Effector memory CD8-positive, alpha-beta T cell (primary cell): ENCODE measurements at regions not wholly inside any gene's neighbourhood (a gene's known extent, or its start where the extent isn't known, plus 50 kb on each side); places are given as distances from the start of the nearest gene placed in this dataset.
"Not testable (repeated sequence)": the region's sequence is repeated elsewhere in the genome, so short reads cannot be mapped to it uniquely, and the experiment has no call there.

Experiments
- ATAC-seq: fragments of 150-1000 bp; cut with Tn5 transposase; replicated peaks from 2 replicates; pipeline ENCODE4 v1.10.0; 2021; ENCODE audit warnings: mild to moderate bottlenecking, moderate library complexity
- DNase-seq, 3 experiments: peaks; one replicate each; pipeline ENCODE4 v3.0.0; 2021
- H3K27ac Mint-ChIP-seq, 2 donors: one replicate each; pipeline ENCODE4 v1.8.0; 2022; ENCODE audit warnings: mild to moderate bottlenecking in 2 of 2, mixed read lengths in 2 of 2, moderate library complexity in 2 of 2
- H3K27me3 Mint-ChIP-seq, 2 donors: one replicate each; pipeline ENCODE4 v1.8.0; 2022; ENCODE audit warnings: mixed read lengths in 2 of 2
- H3K36me3 Mint-ChIP-seq: one replicate; pipeline ENCODE4 v1.8.0; 2022; ENCODE audit warnings: mild to moderate bottlenecking, moderate library complexity, mixed read lengths; ENCODE audit not compliant: insufficient read depth
- H3K4me1 Mint-ChIP-seq, 2 donors: one replicate each; pipeline ENCODE4 v1.8.0; 2022; ENCODE audit warnings: low read depth in 2 of 2, mixed read lengths in 2 of 2
- H3K4me3 Mint-ChIP-seq, 2 donors: one replicate each; pipeline ENCODE4 v1.8.0; 2022; ENCODE audit warnings: mild to moderate bottlenecking in 2 of 2, mixed read lengths in 2 of 2, moderate library complexity in 2 of 2
- H3K9me3 Mint-ChIP-seq, 2 donors: one replicate each; pipeline ENCODE4 v1.8.0; 2022; ENCODE audit warnings: mixed read lengths in 2 of 2

DNA sequence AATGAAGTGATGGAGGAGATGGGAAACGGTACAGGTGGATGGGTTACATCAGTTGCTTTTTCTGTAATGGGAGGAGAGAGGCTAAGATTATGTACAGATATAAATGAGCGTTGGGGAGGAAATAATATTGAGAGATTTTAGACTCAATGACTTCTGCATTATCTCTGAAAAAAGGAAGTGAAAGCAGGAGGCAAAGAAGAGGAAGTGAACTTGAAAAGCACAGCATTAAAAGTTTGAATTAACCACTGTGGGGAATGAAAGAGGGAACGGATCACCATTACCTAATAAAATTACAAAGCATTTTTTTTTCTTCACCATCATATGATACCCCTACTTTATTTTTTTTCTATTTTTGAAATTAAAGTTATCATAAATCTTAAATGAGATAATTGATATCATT is 1025.5 kb downstream of the RPA4 start:
- no peaks in the 10 kb centered on the region for H3K36me3 Mint-ChIP-seq
- no peaks in the 10 kb centered on the region for H3K4me1 Mint-ChIP-seq
- peaks cover 1 to 7% of the 10 kb centered on the region in 2 donors for H3K9me3 Mint-ChIP-seq
- H3K27me3 Mint-ChIP-seq = no peaks in the 10 kb centered on the region
- ATAC-seq (no peak), DNase-seq (no peak)
- no peak overlapping the region for H3K4me3 Mint-ChIP-seq
- no peak overlapping the region for H3K27ac Mint-ChIP-seq

DNA sequence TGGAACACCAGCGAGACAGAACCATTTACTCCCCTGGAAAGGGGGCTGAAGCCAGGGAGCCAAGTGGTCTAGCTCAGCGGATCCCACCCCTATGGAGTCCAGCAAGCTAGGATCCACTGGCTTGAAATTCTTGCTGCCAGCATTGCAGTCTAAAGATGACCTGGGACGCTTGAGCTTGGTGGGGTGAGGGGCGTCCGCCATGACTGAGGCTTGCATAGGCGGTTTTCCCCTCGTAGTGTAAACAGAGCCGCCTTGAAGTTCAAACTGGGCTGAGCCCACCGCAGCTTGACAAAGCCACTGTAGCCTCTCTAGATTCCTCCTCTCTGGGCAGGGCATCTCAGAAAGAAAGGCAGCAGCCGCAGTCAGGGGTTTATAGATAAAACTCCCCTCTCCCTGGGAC is 1031.7 kb downstream of the RPA4 start:
- not testable (repeated sequence) for ATAC-seq, H3K27ac Mint-ChIP-seq, H3K4me1 Mint-ChIP-seq, H3K36me3 Mint-ChIP-seq, H3K4me3 Mint-ChIP-seq, DNase-seq, H3K27me3 Mint-ChIP-seq, H3K9me3 Mint-ChIP-seq

DNA sequence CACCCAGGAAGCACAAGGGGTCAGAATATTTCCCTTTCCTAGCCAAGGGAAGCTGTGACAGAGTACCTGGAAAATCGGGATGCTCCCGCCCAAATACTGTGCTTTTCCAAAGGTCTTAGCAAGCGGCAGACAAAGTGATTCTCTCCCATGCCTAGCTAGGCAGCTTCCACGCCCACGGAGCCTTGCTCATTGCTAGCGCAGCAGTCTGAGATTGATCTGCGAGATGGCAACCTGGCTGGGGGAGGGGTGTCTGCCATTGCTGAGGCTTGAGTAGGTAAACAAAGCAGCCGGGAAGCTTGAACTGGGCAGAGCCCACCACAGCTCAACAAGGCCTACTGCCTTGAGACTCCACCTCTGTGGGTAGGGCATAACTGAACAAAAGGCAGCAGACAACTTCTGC is 1037.5 kb downstream of the RPA4 start:
- not testable (repeated sequence) for H3K4me3 Mint-ChIP-seq, ATAC-seq, DNase-seq, H3K27ac Mint-ChIP-seq, H3K4me1 Mint-ChIP-seq, H3K9me3 Mint-ChIP-seq, H3K27me3 Mint-ChIP-seq, H3K36me3 Mint-ChIP-seq

DNA sequence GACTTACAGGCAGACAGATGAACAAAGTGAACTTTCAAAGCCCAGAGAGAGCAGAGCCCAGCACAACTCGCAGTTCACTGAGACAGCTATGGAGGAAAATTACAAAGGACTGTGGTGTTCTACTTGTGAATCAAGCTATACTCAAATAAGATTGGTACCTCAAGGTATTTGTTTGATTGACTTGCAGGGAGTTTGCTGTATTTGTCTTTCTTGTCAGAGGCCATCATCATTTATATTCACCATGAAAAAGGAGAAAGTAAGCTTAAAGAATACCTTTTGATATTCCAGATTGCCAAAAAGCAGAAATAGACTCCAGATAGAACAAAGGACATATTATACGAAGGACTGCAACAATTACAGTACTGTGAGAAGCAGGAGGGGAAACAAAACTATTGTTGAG is 1047.9 kb downstream of the RPA4 start:
- DNase-seq = no peak

DNA sequence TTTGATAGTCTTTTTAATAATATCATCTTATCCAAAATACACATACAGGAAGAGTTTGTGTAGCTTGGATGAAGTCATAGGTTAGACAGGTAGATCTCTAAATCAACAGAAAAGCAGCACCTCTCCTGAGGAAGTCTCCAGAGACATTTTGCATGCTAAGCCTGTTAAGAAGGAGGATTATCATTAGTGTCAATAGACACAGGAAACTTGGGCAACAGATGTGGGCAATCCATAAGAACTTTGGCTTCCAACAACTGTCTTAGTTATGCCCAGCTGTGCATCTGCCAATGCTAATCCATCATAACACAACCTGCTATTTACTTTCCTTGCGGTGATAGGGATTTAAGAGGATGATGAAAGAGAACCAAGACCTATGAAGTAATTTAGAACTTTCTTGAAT is 1052.6 kb downstream of the RPA4 start:
- Mint-ChIP-seq H3K36me3 (no peaks in the 10 kb centered on the region), H3K9me3 (no peaks in the 10 kb centered on the region), H3K4me1 (no peaks in the 10 kb centered on the region), H3K27ac (no peak overlapping the region), H3K27me3 (no peaks in the 10 kb centered on the region), H3K4me3 (no peak overlapping the region)
- DNase-seq = no peak
- ATAC-seq = no peak

More for the DNA sequence above, 1047.9 kb downstream of the RPA4 start:
- Mint-ChIP-seq H3K4me1 (no peaks in the 10 kb centered on the region), H3K27me3 (no peaks in the 10 kb centered on the region), H3K4me3 (no peak overlapping the region), H3K36me3 (no peaks in the 10 kb centered on the region), H3K27ac (no peak overlapping the region), H3K9me3 (no peaks in the 10 kb centered on the region)
- no peak for ATAC-seq

DNA sequence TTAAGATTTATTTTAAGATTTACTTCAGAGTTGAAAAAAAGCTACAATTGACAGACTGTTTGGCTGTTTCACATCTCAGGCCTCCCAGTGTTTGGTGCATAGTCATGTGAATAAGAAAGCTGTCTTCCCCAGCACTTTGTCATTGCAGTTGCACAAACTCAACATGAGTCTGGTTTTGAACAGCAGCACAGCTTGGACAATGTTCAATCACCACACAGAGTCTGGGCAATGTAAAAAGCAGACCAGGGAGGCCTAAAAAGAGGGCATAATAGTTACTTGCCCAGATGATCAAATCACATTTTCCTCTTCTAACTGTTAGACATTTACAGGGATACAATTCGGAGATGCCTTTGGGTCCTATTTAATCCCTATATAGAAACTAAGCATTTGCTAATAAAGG is 1055.0 kb downstream of the RPA4 start:
- Mint-ChIP-seq H3K4me1 (no peaks in the 10 kb centered on the region), H3K27me3 (no peaks in the 10 kb centered on the region), H3K27ac (no peak overlapping the region), H3K4me3 (no peak overlapping the region), H3K9me3 (peaks cover 0 to 2% of the 10 kb centered on the region in 2 donors), H3K36me3 (no peaks in the 10 kb centered on the region)
- ATAC-seq (no peak), DNase-seq (no peak)

DNA sequence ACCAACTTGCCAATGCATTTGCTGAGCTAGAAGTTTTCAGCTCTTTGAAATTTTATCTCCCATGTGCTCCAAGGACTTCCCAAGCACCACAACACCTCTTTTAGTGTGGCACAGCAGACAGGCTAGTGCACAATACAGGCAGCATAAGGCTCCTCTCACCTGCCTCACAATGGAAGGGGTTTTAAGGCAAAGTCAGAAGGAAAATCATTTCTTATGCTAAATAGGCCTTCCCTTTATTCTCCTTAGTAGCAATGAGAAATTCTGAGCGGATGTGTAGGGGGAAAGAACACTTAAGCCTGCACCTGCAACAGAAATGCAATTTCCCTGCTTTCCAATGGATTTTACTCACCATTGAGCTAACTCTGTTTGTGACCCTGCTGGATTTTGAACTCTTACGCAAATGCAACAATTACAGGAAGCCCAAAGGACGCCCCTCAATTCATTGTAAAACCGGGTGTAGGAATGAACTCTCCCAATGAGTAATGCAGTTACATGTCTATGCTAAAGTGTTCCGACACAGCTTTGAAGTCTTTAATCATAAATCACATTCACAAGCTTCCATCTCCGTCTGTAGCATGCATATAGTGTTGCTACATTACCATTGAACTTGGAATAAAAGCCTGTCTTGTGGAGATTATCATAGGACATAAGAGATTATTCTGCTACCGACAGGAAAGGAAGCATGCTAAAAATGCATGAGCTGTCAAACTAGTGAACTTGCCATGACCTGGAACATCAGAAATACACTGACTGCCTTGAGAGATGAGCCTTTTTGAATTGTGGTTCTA is 1084.9 kb downstream of the RPA4 start:
- Mint-ChIP-seq H3K36me3 (no peaks in the 10 kb centered on the region), H3K9me3 (peaks cover 0 to 2% of the 10 kb centered on the region in 2 donors), H3K4me1 (no peaks in the 10 kb centered on the region), H3K27me3 (no peaks in the 10 kb centered on the region), H3K27ac (no peak overlapping the region), H3K4me3 (no peak overlapping the region)
- no peak for ATAC-seq
- DNase-seq = no peak

DNA sequence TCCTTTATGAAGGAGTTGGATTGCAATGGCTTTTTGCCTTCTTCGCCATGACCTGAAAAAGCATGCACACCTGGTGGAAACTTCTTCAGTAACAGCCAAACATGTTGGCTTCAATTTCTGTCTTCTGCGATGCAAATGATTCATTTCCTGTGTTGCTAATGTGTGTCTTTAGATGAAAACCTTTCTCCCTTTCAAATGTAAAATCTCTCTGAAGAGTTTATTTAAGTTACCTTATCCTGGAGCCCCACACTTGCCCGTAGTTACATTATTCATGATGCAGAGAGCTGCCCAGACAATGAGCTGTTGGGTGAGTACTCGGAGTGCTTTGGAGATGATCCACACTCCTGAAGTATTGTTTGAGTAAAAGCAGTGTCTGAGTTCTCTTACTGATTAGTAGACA is 1100.9 kb downstream of the RPA4 start:
- Mint-ChIP-seq H3K4me3 (no peak overlapping the region), H3K36me3 (no peaks in the 10 kb centered on the region), H3K4me1 (no peaks in the 10 kb centered on the region), H3K27me3 (no peaks in the 10 kb centered on the region), H3K27ac (no peak overlapping the region), H3K9me3 (peaks cover 0 to 11% of the 10 kb centered on the region in 2 donors)
- DNase-seq (no peak), ATAC-seq (no peak)

DNA sequence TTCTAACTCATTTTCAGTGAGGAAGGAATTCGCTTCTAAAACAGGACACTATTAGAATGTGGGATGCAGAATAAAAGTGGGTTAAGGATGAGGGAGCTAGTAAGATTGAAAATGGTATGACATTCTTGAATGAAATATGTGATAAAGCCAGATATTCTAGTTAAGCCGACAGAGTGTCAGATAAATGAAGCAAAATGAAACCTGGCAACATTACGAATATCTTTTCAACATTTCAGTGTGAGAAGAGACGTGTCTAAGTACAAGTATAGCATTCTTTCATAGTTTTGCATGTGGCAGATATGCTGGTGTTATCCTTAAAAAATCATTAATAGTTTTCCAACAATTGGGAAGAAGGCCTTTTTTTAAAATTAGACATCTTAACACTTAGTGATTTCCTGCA is 1101.4 kb downstream of the RPA4 start:
- H3K27ac Mint-ChIP-seq = no peak overlapping the region
- DNase-seq (no peak), ATAC-seq (no peak)
- H3K4me1 Mint-ChIP-seq = no peaks in the 10 kb centered on the region
- H3K4me3 Mint-ChIP-seq = no peak overlapping the region
- H3K9me3 Mint-ChIP-seq = peaks cover 0 to 9% of the 10 kb centered on the region in 2 donors
- H3K36me3 Mint-ChIP-seq = no peaks in the 10 kb centered on the region
- no peaks in the 10 kb centered on the region for H3K27me3 Mint-ChIP-seq

DNA sequence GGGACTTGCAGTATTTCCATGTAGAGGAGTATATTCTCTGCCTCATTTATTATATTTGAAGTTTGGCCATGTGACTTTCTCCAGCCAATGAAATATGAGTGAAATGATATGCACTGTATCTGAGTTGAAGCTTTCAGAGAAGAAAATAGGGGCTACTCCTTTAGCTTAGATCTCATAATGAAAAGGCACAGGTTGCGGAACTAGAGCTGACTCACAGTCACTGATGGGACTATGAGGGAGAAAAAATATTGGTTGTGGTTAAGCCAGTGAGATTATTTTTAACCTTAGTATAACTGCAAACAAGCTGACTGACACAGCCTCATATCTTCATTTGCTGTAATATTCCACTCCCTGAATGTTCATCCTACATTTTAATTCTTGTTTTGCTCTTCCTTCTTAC is 1104.3 kb downstream of the RPA4 start:
- Mint-ChIP-seq H3K27ac (no peak overlapping the region), H3K4me3 (no peak overlapping the region), H3K4me1 (no peaks in the 10 kb centered on the region), H3K27me3 (no peaks in the 10 kb centered on the region), H3K36me3 (no peaks in the 10 kb centered on the region), H3K9me3 (peaks cover 0 to 4% of the 10 kb centered on the region in 2 donors)
- ATAC-seq (no peak), DNase-seq (no peak)

DNA sequence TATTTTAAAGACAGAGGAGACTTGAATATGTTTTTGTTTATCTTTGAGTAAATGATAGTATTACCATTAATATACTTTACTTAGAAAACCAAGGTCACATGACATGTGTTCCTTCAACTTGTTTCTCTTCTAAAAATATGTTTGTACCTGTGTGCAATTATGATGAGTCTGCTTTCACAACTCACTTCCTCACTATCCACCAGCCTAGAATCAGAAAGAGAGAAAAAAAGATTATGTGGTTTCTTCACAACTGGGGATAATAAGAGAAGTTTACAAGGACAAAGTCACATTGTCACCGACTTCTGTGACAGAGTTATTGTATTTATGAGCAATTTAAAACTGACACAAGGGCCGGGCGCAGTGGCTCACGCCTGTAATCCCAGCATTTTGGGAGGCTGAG is 1112.1 kb downstream of the RPA4 start:
- Mint-ChIP-seq H3K36me3 (no peaks in the 10 kb centered on the region), H3K27ac (no peak overlapping the region), H3K4me3 (no peak overlapping the region), H3K4me1 (no peaks in the 10 kb centered on the region), H3K9me3 (peaks cover 7 to 13% of the 10 kb centered on the region in 2 donors), H3K27me3 (no peaks in the 10 kb centered on the region)
- DNase-seq (no peak), ATAC-seq (no peak)

DNA sequence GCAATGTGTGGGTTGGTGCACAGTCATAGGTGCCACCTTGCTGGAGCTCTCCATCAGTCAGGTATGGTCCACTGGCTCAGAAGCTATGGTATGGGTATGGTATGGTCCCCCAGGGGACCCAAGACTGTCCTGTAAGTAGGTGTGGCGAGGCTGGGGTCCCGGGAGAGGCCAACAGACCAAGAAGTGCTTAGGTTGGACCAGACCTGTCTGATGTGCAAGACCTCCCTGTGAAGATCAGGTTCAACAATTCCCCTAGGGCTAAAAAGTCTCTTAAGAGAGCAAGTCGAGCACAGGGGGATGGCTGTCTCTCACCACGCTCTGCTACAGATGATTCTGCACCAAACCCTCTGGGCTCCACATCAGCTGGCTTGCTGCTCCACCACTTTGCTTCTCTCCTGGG is 1145.0 kb downstream of the RPA4 start:
- Mint-ChIP-seq H3K27ac (no peak overlapping the region), H3K27me3 (no peaks in the 10 kb centered on the region), H3K4me3 (no peak overlapping the region), H3K36me3 (no peaks in the 10 kb centered on the region), H3K4me1 (no peaks in the 10 kb centered on the region), H3K9me3 (peaks cover 2 to 8% of the 10 kb centered on the region in 2 donors)
- ATAC-seq (no peak), DNase-seq (no peak)

DNA sequence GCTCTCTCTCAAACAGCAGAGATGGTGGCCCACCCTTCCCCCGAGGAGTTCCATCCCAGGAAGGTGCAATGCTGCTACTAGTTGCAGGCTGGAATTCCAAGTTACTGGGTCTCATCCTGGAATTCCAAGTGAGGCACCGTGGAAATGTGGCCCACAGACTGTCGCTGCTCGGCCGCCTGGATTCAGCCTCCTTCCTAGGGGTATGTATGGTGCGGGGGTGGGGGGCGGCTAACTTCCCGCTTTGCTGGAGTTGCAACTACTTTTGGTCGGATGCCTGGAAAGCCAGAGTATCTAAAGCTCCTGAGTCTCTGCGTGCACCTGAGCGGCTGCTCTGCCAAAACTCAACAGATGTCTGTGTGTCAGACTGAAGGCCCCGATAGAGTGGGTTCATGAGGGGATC is 1146.2 kb downstream of the RPA4 start:
- Mint-ChIP-seq H3K4me3 (no peak overlapping the region), H3K4me1 (no peaks in the 10 kb centered on the region), H3K27me3 (no peaks in the 10 kb centered on the region), H3K9me3 (peaks cover 2 to 8% of the 10 kb centered on the region in 2 donors), H3K36me3 (no peaks in the 10 kb centered on the region), H3K27ac (no peak overlapping the region)
- no peak for ATAC-seq
- no peak for DNase-seq

DNA sequence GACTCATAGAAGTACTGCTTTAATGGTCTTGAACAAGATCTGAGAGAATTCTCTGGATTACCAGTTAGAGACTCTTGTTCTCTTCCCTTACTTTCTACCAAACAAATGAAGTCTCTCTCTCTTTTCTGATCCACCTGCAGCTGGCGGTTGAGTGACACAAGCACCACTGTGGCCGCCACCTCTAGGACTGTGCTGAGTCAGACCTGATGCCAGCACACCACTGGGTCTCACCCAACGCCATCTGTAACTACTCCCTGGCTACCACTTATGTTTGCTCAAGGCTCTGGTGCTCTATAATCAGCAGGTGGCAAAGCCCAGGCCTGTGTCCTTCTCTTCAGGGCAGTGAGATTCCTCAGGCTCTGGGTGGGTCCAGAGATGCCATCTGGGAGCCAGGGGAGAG is 1173.5 kb downstream of the RPA4 start:
- H3K4me1 Mint-ChIP-seq = no peaks in the 10 kb centered on the region
- H3K27ac Mint-ChIP-seq = no peak overlapping the region
- no peak overlapping the region for H3K4me3 Mint-ChIP-seq
- H3K36me3 Mint-ChIP-seq = no peaks in the 10 kb centered on the region
- ATAC-seq = no peak
- no peaks in the 10 kb centered on the region for H3K27me3 Mint-ChIP-seq
- H3K9me3 Mint-ChIP-seq = peaks cover 0 to 17% of the 10 kb centered on the region in 2 donors
- DNase-seq = no peak
